SK-N-DZ (cell line): ENCODE measurements at regions not wholly inside any gene's neighbourhood (a gene's known extent, or its start where the extent isn't known, plus 50 kb on each side); places are given as distances from the start of the nearest gene placed in this dataset.
"Not testable (repeated sequence)": the region's sequence is repeated elsewhere in the genome, so short reads cannot be mapped to it uniquely, and the experiment has no call there.

Source experiments
- DNase-seq: peaks from one replicate; pipeline ENCODE4 v3.0.0-alpha.2; 2015; ENCODE audit warnings: low spot score
- small RNA-seq, 2 experiments: library from RNA; depleted of rRNA; stranded (forward); fragments of <200 nt; gene quantifications; one replicate each; pipeline ENCODE3, GENCODE V24; 2014

DNA sequence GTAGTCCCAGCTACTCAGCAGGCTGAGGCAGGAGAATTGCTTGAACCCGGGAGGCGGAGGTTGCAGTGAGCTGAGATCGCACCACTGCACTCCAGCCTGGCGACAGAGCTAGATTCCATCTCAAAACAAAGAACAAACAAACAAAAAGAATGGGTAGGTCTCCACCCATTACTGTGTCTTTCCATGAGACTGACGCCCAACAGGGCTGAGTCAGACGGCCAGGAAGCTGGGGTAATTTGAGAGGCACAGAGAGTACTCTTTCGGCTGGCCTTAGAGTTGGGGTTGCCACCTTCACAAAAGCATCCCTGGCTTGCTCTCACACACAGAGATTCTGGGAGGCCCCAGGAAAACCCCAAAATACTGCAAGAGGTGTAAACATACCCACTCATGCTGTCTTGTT, 72.0 kb upstream of the DHRSX start:
- DNase-seq: no peak

DNA sequence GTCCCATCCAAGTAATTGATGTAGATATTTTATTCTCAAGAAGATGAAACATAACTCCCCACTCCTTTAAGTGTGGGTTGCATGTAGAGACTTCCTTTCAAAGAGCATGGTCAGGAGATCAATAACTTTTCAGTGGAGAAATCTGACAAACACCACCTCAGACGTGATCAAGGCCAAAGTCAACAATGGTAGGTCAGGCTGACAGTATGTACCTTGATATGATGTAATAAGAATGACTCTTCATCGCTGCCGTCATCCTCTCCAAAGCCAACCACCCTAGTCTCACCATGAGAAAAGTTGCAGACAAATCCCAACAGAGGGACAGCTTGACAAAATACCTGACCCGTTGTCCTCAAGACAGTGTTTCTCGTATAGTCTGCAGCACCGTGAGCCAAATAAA, 67.3 kb upstream of the DHRSX start:
- no peak for DNase-seq

DNA sequence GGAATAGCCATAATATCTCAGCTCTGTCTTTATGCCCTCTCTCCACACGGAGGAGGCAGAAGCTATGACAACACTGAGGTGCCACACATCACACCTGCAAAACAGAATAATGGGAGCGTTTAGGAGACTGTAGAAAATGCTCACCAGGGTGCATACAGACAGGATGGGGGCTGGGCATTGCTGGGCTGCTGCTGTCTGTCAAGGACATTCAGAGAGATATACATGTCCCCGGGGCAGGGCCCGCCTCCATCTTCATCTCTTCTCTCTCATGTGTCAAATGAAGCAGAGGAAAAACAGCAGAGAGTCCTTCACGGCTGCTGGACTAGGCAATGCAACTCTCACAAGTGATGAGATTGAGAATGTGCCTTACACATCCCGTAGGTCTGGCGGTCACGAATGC, 65.3 kb upstream of the DHRSX start:
- DNase-seq: peak; percentile 4

DNA sequence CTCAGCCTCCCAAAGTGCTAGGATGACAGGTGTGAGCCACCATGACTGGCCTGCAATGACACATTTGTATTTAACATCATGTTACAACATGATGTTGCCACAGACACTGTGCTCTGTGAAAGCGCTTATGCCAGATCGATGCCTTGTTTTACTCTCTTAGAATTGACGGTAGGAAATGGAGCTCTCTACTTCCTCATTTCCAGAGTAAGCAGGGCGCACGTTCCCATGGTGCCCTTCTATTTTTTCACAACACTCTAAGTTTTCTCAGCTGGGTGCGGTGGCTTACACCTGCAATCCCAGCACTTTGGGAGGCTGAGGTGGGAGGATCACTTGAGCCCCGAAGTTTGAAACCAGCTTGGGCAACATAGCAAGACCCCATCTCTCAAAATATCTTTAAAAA, 60.7 kb upstream of the DHRSX start:
- DNase-seq: no peak

DNA sequence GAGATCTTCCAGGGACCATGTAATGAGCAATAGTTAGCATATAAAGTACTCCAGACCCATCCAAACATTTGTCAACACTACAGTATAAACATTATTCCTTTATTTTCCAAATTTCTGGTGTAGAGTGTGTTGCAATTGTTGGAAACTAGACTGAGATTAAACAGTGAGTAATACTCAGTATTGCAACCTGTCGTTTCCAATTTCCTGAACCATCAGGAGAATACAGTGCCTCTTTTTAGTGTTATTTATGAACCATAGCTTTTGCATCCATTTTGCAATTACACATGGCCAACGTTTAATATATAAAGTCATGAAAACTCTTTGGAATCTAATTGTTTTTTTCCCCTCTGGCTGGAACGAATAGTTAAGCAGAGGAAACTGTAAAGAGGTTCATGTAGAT, 58.3 kb upstream of the DHRSX start:
- no peak for DNase-seq

DNA sequence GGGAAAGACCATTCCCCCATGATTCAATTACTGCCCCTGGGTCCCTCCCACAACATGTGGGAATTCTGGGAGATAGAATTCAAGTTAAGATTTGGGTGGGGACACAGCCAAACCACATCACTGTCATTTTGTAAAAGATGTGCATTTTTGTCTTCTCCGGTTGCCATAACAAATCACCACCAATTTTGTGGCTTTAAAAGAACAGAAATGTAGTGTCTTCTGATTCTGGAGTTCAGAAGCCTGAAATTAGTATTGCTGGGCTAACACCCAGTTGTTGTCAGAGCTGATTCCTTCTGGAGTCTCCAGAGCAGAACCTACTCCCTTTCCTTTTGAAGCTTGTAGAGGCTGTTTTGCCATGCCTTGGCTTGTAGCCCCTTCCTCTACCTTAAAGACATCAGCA, 54.1 kb upstream of the DHRSX start:
- no peak for DNase-seq

DNA sequence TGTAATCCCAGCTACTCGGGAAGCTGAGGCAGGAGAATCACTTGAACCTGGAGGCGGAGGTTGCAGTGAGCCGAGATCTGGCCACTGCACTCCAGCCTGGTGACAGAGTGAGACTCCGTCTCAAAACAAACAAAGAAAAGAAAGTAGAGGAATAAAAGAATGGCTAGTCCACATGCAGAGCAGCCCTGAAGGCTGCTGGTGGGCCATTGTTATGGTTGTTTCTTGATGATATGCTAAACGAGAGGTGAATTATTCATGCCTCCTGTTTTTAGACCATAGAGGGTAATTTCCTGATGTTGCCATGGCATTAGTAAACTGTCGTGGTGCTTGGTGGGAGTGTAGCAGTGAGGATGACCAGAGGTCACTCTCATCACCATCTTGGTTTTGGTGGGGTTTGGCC, 53.3 kb upstream of the DHRSX start:
- not testable (repeated sequence) for DNase-seq

DNA sequence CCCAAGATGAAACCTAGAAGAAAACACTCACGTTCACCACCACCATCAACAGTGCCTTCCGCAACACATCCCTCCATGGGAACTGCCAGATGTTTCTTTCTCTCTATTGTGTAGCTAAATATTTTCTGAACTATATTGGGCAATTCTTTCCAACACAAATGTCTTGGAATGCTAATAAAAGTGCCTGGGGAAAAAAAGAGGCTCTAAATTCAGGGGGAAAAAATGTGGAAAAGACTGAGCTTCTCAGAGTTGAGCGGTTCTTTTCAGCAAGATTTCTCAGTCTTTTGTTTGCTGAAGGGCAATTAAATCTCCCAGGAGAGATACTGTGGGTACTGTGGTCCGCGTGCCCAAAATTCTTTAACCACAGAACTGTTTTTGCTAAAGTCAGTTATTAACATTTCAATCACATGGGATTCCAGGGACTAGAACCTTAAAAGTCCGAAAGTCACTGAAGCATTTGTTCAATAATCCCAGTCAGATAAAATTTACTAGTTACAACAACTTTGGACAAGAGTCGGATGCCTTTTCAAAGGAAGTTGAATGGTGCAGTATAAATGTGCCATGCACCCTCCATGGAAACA, 51.9 kb upstream of the DHRSX start:
- no peak for DNase-seq

DNA sequence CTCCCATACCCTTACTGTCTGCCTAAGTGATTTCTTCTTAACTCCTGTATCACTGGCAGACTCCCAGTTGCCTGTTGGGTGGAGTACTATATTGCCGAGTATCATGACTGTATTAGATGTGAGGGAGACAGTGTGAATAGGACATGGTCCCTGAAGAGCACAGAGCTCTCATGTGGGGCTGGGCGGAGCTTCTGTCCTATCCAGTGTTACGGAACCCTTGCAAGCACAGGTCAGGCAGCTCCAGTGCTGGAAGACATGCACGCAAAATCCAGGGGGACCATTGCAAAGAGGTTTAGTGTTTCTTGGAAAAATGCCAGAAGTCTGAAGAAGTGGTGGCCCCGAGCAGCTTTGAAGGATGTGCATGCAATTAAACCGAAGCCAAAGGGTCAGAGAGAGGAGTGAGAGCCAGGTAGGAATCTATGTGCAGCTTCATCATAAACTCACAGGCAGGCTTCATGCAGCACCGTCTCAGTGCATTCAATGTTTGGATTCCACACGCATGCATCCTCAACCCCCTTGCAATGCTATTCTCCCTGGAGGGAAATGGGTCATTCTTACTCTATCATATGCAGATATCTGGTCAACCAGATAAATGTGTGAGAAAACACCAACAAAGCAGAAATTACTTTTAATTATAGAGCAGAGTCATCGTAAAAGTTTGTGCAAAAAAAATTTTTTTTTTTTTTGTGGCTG, 49.7 kb upstream of the DHRSX start:
- DNase-seq: peak; percentile 41

Small RNA genes in the stretch of these regions (small RNA-seq; reads per million reads assigned to genes)
- gene MIR6089: 0 reads per million in 2 experiments
